H9 (cell line): ENCODE measurements at regions not wholly inside any gene's neighbourhood (a gene's known extent, or its start where the extent isn't known, plus 50 kb on each side); places are given as distances from the start of the nearest gene placed in this dataset.

Source experiments
- DNase-seq: peaks from one replicate; pipeline ENCODE4 v3.0.0-alpha.2; 2017
- H2AFZ ChIP-seq: one replicate; pipeline ENCODE4 v1.6.1; 2013; ENCODE audit warnings: mild to moderate bottlenecking, low read length, control low read depth, moderate library complexity
- H2AK5ac ChIP-seq: 2 replicates; pipeline ENCODE4 v1.6.1; 2013; ENCODE audit warnings: low read length, control low read depth, mixed read lengths; ENCODE audit not compliant: insufficient read length
- H2BK120ac ChIP-seq: one replicate; pipeline ENCODE4 v1.6.1; 2013; ENCODE audit warnings: low read depth, mild to moderate bottlenecking, low read length, control low read depth, inconsistent platforms; ENCODE audit not compliant: poor library complexity, severe bottlenecking
- H2BK12ac ChIP-seq: 2 replicates; pipeline ENCODE4 v1.6.1; 2013; ENCODE audit warnings: low read length, control low read depth, mixed read lengths, low read depth; ENCODE audit not compliant: insufficient read length
- H2BK15ac ChIP-seq: 2 replicates; pipeline ENCODE4 v1.6.1; 2013; ENCODE audit warnings: low read depth, low read length, control low read depth
- H2BK20ac ChIP-seq: one replicate; pipeline ENCODE4 v1.6.1; 2013; ENCODE audit warnings: low read depth, mild to moderate bottlenecking, low read length, control low read depth, inconsistent platforms; ENCODE audit not compliant: poor library complexity, severe bottlenecking
- H2BK5ac ChIP-seq: 2 replicates; pipeline ENCODE4 v1.6.1; 2013; ENCODE audit warnings: low read length, control low read depth, mixed read lengths; ENCODE audit not compliant: insufficient read length
- H3K14ac ChIP-seq: 2 replicates; pipeline ENCODE4 v1.6.1; 2013; ENCODE audit warnings: low read length, control low read depth; ENCODE audit not compliant: insufficient read depth
- H3K18ac ChIP-seq: 2 replicates; pipeline ENCODE4 v1.6.1; 2013; ENCODE audit warnings: low read depth, mild to moderate bottlenecking, mixed read lengths, low read length, control low read depth; ENCODE audit not compliant: insufficient read length
- H3K23ac ChIP-seq: 2 replicates; pipeline ENCODE4 v1.6.1; 2013; ENCODE audit warnings: low read length, control low read depth, mixed read lengths, low read depth; ENCODE audit not compliant: insufficient read length
- H3K23me2 ChIP-seq: 2 replicates; pipeline ENCODE4 v1.6.1; 2013; ENCODE audit warnings: low read depth, mild to moderate bottlenecking, mixed read lengths, low read length, control low read depth; ENCODE audit not compliant: insufficient read length, poor library complexity, severe bottlenecking
- H3K27ac ChIP-seq: 2 replicates; pipeline ENCODE4 v1.5.1; 2013; ENCODE audit warnings: low read length, control low read depth, mixed read lengths, low read depth; ENCODE audit not compliant: insufficient read length
- H3K27me3 ChIP-seq: 2 replicates; pipeline ENCODE4 v1.6.1; 2013; ENCODE audit warnings: low read length, control low read depth, inconsistent platforms; ENCODE audit not compliant: insufficient read depth
- H3K4ac ChIP-seq: 2 replicates; pipeline ENCODE4 v1.6.1; 2013; ENCODE audit warnings: low read depth, mild to moderate bottlenecking, control low read depth, inconsistent platforms, low read length, moderate library complexity
- H3K4me1 ChIP-seq: 2 replicates; pipeline ENCODE4 v1.6.1; 2013; ENCODE audit warnings: low read length, control low read depth, inconsistent platforms; ENCODE audit not compliant: insufficient read depth
- H3K4me2 ChIP-seq: 2 replicates; pipeline ENCODE4 v1.6.1; 2013; ENCODE audit warnings: low read length, control low read depth, mixed read lengths; ENCODE audit not compliant: insufficient read length, insufficient read depth
- H3K56ac ChIP-seq: 2 replicates; pipeline ENCODE4 v1.6.1; 2013; ENCODE audit warnings: low read depth, mild to moderate bottlenecking, mixed read lengths, low read length, control low read depth; ENCODE audit not compliant: insufficient read length
- H3K79me1 ChIP-seq: 2 replicates; pipeline ENCODE4 v1.6.1; 2013; ENCODE audit warnings: low read depth, mild to moderate bottlenecking, moderate library complexity, low read length, control low read depth, inconsistent platforms; ENCODE audit not compliant: insufficient read depth, poor library complexity, severe bottlenecking
- H3K79me2 ChIP-seq: 2 replicates; pipeline ENCODE4 v1.6.1; 2013; ENCODE audit warnings: low read length, control low read depth, inconsistent platforms; ENCODE audit not compliant: insufficient read depth
- H3K9ac ChIP-seq: 2 replicates; pipeline ENCODE4 v1.6.1; 2013; ENCODE audit warnings: low read length, control low read depth, mixed read lengths; ENCODE audit not compliant: insufficient read length; ENCODE audit errors: extremely low read depth
- H3K9me3 ChIP-seq: one replicate; pipeline ENCODE4 v1.6.1; 2013; ENCODE audit warnings: low read depth, low read length, inconsistent platforms; ENCODE audit not compliant: control insufficient read depth
- H3T11ph ChIP-seq: one replicate; pipeline ENCODE4 v1.6.1; 2013; ENCODE audit warnings: mild to moderate bottlenecking, low read length, control low read depth, inconsistent platforms
- H4K20me1 ChIP-seq: one replicate; pipeline ENCODE4 v1.6.1; 2013; ENCODE audit not compliant: control insufficient read depth, insufficient read length, insufficient read depth
- H4K5ac ChIP-seq: 2 replicates; pipeline ENCODE4 v1.6.1; 2013; ENCODE audit warnings: low read depth, mild to moderate bottlenecking, mixed read lengths, low read length, control low read depth; ENCODE audit not compliant: insufficient read length
- H4K8ac ChIP-seq: replicated peaks from 2 replicates; pipeline ENCODE4 v1.6.1; 2013; ENCODE audit warnings: low read length, control low read depth, mixed read lengths, low read depth; ENCODE audit not compliant: insufficient read length
- H4K91ac ChIP-seq: 2 replicates; pipeline ENCODE4 v1.6.1; 2013; ENCODE audit warnings: low read depth, mild to moderate bottlenecking, moderate library complexity, mixed read lengths, low read length, control low read depth; ENCODE audit not compliant: insufficient read length
- H3K27ac Mint-ChIP-seq, 3 experiments: 2 replicates in 2 of 3; 3 replicates in 1 of 3; pipeline ENCODE4 v1.8.0; 2020 to 2021; ENCODE audit warnings: mixed read lengths in 3 of 3, mild to moderate bottlenecking in 1 of 3, moderate library complexity in 1 of 3
- H3K27me3 Mint-ChIP-seq: 2 replicates; pipeline ENCODE4 v1.8.0; 2021; ENCODE audit warnings: low read depth, mild to moderate bottlenecking, moderate library complexity, mixed read lengths
- H3K36me3 Mint-ChIP-seq, 3 experiments: 2 replicates in 2 of 3; 3 replicates in 1 of 3; pipeline ENCODE4 v1.8.0; 2020 to 2021; ENCODE audit warnings: low read depth in 3 of 3, mixed read lengths in 3 of 3; ENCODE audit not compliant: insufficient read depth in 1 of 3
- H3K4me1 Mint-ChIP-seq, 2 experiments: 2 replicates each; pipeline ENCODE4 v1.8.0; 2020; ENCODE audit warnings: mixed read lengths in 2 of 2
- H3K4me3 Mint-ChIP-seq, 2 experiments: 2 replicates in 1 of 2; 3 replicates in 1 of 2; pipeline ENCODE4 v1.8.0; 2020 to 2021; ENCODE audit warnings: mild to moderate bottlenecking in 2 of 2, mixed read lengths in 2 of 2, moderate library complexity in 1 of 2
- H3K9me3 Mint-ChIP-seq, 2 experiments: 2 replicates in 1 of 2; 3 replicates in 1 of 2; pipeline ENCODE4 v1.8.0; 2020; ENCODE audit warnings: mild to moderate bottlenecking in 2 of 2, mixed read lengths in 2 of 2, moderate library complexity in 1 of 2
- WGBS: extraction: QIAGEN DNeasy Blood & Tissue Kit; methylation state at CpG from one replicate; pipeline ENCODE4 v1.1.7; 2013; ENCODE audit warnings: missing lambda C conversion rate, low lambda C conversion rate, mixed read lengths; ENCODE audit not compliant: insufficient read length; ENCODE audit errors: extremely low coverage; 5-methylcytosine and 5-hydroxymethylcytosine counted together
- TF ChIP-seq, protein P1 (sequence below): fragments of 200-600 bp; sonication (generic); conservative IDR thresholded peaks from 3 replicates; pipeline ENCODE4 v1.8.0; 2021; ENCODE audit warnings: antibody characterized with exemption, mild to moderate bottlenecking

DNA sequence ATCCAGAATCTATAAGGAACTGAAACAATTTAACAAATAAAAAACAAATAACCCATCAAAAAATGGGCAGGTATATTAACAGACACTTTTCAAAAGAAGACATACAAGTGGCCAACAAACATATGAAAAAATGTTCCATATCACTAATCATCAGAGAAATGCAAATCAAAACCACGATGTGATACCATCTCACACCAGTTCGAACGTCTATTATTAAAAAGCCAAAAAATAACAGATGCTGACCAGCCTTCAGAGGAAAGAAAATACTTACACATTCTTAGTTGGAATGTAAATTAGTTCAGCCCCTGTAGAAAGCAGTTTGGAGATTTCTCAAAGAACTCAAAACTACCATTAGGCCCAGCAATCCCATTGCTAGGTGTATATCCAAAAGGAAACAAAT is 687.9 kb upstream of the AADAT start:
- no peak overlapping the region for H3K14ac ChIP-seq
- no peak overlapping the region for H3K27ac Mint-ChIP-seq
- H3T11ph ChIP-seq: no peak overlapping the region
- H3K23ac ChIP-seq: no peak overlapping the region
- WGBS: no CpG with 5 or more reads among the region's 3 CpGs
- no peak overlapping the region for H2AFZ ChIP-seq
- no peak overlapping the region for H4K8ac ChIP-seq
- peaks cover 2 to 4% of the 10 kb centered on the region in 2 experiments; a peak in 2 of 4 replicates for H3K4me1 Mint-ChIP-seq
- no peaks in the 10 kb centered on the region for H3K4me1 ChIP-seq
- H3K4me2 ChIP-seq: no peak overlapping the region
- H3K9me3 Mint-ChIP-seq: peaks cover 0 to 2% of the 10 kb centered on the region in 2 experiments; a peak in 1 of 5 replicates
- no peak overlapping the region for H3K27ac ChIP-seq
- no peaks in the 10 kb centered on the region for H3K79me1 ChIP-seq
- H3K79me2 ChIP-seq: no peaks in the 10 kb centered on the region
- no peak overlapping the region for H3K18ac ChIP-seq
- no peak overlapping the region for H2AK5ac ChIP-seq
- H4K5ac ChIP-seq: no peak overlapping the region
- no peak overlapping the region for H4K91ac ChIP-seq
- no peak overlapping the region for H3K56ac ChIP-seq
- DNase-seq: no peak
- no peaks in the 10 kb centered on the region for H4K20me1 ChIP-seq
- no peak overlapping the region for H2BK5ac ChIP-seq
- H2BK15ac ChIP-seq: no peak overlapping the region
- peaks cover 0 to 2% (median 0%) of the 10 kb centered on the region in 3 experiments; a peak in 1 of 7 replicates for H3K36me3 Mint-ChIP-seq
- TF ChIP-seq, protein P1, sequence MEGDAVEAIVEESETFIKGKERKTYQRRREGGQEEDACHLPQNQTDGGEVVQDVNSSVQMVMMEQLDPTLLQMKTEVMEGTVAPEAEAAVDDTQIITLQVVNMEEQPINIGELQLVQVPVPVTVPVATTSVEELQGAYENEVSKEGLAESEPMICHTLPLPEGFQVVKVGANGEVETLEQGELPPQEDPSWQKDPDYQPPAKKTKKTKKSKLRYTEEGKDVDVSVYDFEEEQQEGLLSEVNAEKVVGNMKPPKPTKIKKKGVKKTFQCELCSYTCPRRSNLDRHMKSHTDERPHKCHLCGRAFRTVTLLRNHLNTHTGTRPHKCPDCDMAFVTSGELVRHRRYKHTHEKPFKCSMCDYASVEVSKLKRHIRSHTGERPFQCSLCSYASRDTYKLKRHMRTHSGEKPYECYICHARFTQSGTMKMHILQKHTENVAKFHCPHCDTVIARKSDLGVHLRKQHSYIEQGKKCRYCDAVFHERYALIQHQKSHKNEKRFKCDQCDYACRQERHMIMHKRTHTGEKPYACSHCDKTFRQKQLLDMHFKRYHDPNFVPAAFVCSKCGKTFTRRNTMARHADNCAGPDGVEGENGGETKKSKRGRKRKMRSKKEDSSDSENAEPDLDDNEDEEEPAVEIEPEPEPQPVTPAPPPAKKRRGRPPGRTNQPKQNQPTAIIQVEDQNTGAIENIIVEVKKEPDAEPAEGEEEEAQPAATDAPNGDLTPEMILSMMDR: no peak
- H3K4me3 Mint-ChIP-seq: no peak overlapping the region
- no peaks in the 10 kb centered on the region for H3K27me3 ChIP-seq
- no peaks in the 10 kb centered on the region for H3K27me3 Mint-ChIP-seq
- H3K23me2 ChIP-seq: no peaks in the 10 kb centered on the region
- no peak overlapping the region for H2BK120ac ChIP-seq
- H3K9ac ChIP-seq: no peak overlapping the region
- H2BK20ac ChIP-seq: no peak overlapping the region
- H3K4ac ChIP-seq: no peak overlapping the region
- H3K9me3 ChIP-seq: no peaks in the 10 kb centered on the region
- H2BK12ac ChIP-seq: no peak overlapping the region
